ENCODE measurements at regions not wholly inside any gene's neighbourhood (a gene's known extent, or its start where the extent isn't known, plus 50 kb on each side); places are given as distances from the start of the nearest gene placed in this dataset.

- no peak for TF ChIP-seq CTCF (IDR thresholded peaks at IDR 0.05; ENCODE audit: insufficient read depth, low read depth, low read length)
- H3K27me3 ChIP-seq (ENCODE audit: control insufficient read depth, insufficient read depth, low read length), result peaks cover 1% of the 10 kb centered on the region; the same call in 1 of the 2 replicates
- ChIA-PET CTCF (no interaction called here), POLR2A (no interaction called here)
- H3K4me3 ChIP-seq (ENCODE audit: low read depth, low read length), result no peak overlapping the region
- H3K36me3 ChIP-seq (ENCODE audit: control insufficient read depth, insufficient read depth, low read length), result no peaks in the 10 kb centered on the region
- DNase-seq (ENCODE audit: low read depth), result no peak
Observed at GRCh38 chr1:229867726-229868125, 199.3 kb upstream of the GALNT2 start.

DNA sequence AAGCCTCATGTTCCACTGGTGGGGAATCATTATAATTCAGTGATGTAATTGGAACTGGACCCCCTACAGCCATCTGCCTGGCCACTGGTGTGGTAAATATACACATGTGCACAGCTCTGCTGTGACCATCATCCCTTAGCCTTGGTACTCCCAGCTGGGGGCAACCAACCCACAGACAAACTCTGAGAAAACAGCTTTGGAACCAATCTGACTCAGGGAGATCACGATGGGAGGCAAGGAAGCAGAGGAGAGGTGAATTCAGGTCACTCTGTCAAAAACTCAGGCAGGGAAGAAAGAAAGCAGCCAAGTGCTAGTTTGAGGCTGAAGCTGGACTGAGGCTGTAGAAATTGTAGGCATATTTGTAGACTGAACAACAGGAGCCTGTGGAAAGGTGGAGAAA, 197.8 kb upstream of the GALNT2 start:
- Histone ChIP-seq H3K27me3 (ENCODE audit: control insufficient read depth, insufficient read depth, low read length) (peaks cover 1% of the 10 kb centered on the region; the same call in 1 of the 2 replicates), H3K4me3 (ENCODE audit: low read depth, low read length) (no peak overlapping the region), H3K36me3 (ENCODE audit: control insufficient read depth, insufficient read depth, low read length) (no peaks in the 10 kb centered on the region)
- CTCF ChIA-PET, result interaction anchor here (0.8 kb wide), 1 partner anchor 310 kb away, joined by 3 read pairs; the partner anchor contains the start of gene ABCB10
- no peak for DNase-seq (ENCODE audit: low read depth)
- TF ChIP-seq CTCF (IDR thresholded peaks at IDR 0.05; ENCODE audit: insufficient read depth, low read depth, low read length), result no peak
- POLR2A ChIA-PET, result no interaction called here

DNA sequence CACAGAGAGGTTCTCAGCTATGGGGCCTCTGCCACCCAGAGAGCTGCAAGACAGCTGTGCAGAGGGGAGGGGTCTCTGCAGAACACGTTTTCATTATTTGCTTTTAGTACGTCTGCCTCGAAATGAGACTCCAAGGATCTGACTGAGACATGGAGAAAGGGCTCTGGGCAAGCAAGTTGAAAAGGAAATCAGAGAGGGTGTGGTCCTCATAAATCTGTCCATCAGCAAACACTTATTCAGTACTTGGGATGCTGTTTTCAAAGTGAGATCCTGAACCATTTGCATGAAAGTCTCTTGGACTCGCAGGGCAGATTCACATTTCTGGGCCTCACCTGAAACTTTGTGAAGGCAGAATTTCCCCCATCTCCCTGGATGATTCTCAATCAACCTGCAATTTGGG, 197.4 kb upstream of the GALNT2 start:
- TF ChIP-seq CTCF (IDR thresholded peaks at IDR 0.05; ENCODE audit: insufficient read depth, low read depth, low read length), result no peak
- DNase-seq (ENCODE audit: low read depth), result no peak
- H3K4me3 ChIP-seq (ENCODE audit: low read depth, low read length), result no peak overlapping the region
- ChIA-PET CTCF (no interaction called here), POLR2A (no interaction called here)
- no peaks in the 10 kb centered on the region for H3K36me3 ChIP-seq (ENCODE audit: control insufficient read depth, insufficient read depth, low read length)
- peaks cover 1% of the 10 kb centered on the region; the same call in 1 of the 2 replicates for H3K27me3 ChIP-seq (ENCODE audit: control insufficient read depth, insufficient read depth, low read length)

DNA sequence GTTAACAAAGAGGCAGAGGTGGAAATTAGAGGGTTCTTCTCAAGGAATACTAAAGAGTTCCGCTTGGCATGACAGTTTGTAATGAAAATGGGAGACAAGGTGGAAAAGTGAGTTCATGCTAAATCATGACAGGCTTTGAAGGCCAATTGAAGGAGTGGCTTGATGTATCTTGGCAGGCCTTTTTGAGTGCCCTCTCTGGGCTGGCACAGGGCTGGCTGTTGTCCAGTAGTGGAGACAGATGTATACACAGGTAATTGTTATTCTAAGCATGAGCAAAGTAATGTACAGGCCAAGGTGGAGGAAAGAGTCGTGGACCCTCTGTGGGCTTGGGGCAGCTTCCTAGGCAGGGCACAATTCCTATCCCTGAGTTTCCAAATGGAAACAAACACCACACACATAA, 196.7 kb upstream of the GALNT2 start:
- no peaks in the 10 kb centered on the region for H3K36me3 ChIP-seq (ENCODE audit: control insufficient read depth, insufficient read depth, low read length)
- POLR2A ChIA-PET, result no interaction called here
- TF ChIP-seq CTCF (IDR thresholded peaks at IDR 0.05; ENCODE audit: insufficient read depth, low read depth, low read length), result no peak
- H3K27me3 ChIP-seq (ENCODE audit: control insufficient read depth, insufficient read depth, low read length), result peaks cover 1% of the 10 kb centered on the region; the same call in 1 of the 2 replicates
- H3K4me3 ChIP-seq (ENCODE audit: low read depth, low read length), result no peak overlapping the region
- CTCF ChIA-PET, result no interaction called here
- no peak for DNase-seq (ENCODE audit: low read depth)

DNA sequence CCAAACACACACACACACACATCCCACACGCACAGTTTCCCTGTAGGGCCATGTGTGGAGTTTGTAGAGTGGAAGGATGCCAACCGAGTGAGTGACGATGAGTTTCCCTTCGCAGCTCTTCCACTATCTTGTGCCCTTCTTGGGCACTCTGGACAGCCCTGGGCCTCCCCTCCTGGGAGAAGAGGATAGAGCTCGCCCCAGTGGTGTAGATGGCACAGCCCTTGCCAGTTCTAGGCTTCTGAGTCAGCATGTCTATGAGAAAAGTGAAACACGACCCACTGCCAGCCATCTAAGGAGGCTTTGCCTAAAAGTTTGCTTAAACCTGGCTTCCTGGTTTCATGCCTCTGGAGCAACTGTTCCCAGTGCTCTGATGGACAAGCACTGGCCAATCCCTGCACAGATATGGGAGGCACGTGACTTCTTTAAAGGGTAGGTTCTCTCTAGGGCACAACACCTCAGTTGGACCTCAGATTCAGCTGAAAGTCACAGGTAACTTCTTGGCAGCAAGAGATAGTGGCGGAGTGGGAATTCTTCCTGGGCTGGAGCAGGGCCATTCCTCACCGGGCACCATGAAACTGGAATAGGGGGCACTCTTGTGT, 195.9 kb upstream of the GALNT2 start:
- Histone ChIP-seq H3K27me3 (ENCODE audit: control insufficient read depth, insufficient read depth, low read length) (peaks cover 1% of the 10 kb centered on the region; the same call in 1 of the 2 replicates), H3K36me3 (ENCODE audit: control insufficient read depth, insufficient read depth, low read length) (no peaks in the 10 kb centered on the region), H3K4me3 (ENCODE audit: low read depth, low read length) (no peak overlapping the region)
- ChIA-PET POLR2A (no interaction called here), CTCF (interaction anchor here (0.8 kb wide), 1 partner anchor 11 kb away, joined by 3 read pairs; no protein-coding TSS in a partner anchor)
- TF ChIP-seq CTCF (IDR thresholded peaks at IDR 0.05; ENCODE audit: insufficient read depth, low read depth, low read length), result no peak
- DNase-seq (ENCODE audit: low read depth), result no peak
